Globus pallidus (tissue), 1 donor: ENCODE measurements at regions not wholly inside any gene's neighbourhood (a gene's known extent, or its start where the extent isn't known, plus 50 kb on each side); places are given as distances from the start of the nearest gene placed in this dataset.

ENCODE experiments used
- DNase-seq: peaks from one replicate; pipeline ENCODE4 v3.0.0-alpha.2; 2015; ENCODE audit warnings: low spot score

GRCh38 chr2:67709835-67710234, 312.7 kb downstream of the ETAA1 start:
- DNase-seq, result no peak

- DNase-seq, result no peak
Observed at GRCh38 chr2:67712484-67712883, 315.4 kb downstream of the ETAA1 start.

- no peak for DNase-seq
Observed at GRCh38 chr2:67713376-67713775, 316.2 kb downstream of the ETAA1 start.

GRCh38 chr2:67716895-67717396, 319.8 kb downstream of the ETAA1 start:
- no peak for DNase-seq

GRCh38 chr2:67717692-67718091, 320.6 kb downstream of the ETAA1 start:
- DNase-seq, result no peak

- no peak for DNase-seq
Observed at GRCh38 chr2:67719351-67719750, 322.2 kb downstream of the ETAA1 start.

GRCh38 chr2:67721516-67721915, 324.4 kb downstream of the ETAA1 start:
- DNase-seq, result no peak

GRCh38 chr2:67724261-67724660, 327.1 kb downstream of the ETAA1 start:
- DNase-seq, result no peak

GRCh38 chr2:67725731-67726130, 328.6 kb downstream of the ETAA1 start:
- no peak for DNase-seq

GRCh38 chr2:67726416-67726815, 329.3 kb downstream of the ETAA1 start:
- no peak for DNase-seq

- no peak for DNase-seq
Observed at GRCh38 chr2:67727131-67727530, 330.0 kb downstream of the ETAA1 start.

GRCh38 chr2:67727623-67728022, 330.5 kb downstream of the ETAA1 start:
- no peak for DNase-seq

GRCh38 chr2:67729474-67729873, 332.3 kb downstream of the ETAA1 start:
- DNase-seq, result no peak

- DNase-seq, result peak; percentile 5
Observed at GRCh38 chr2:67733517-67733916, 329.3 kb downstream of the C1D start.

- DNase-seq, result no peak
Observed at GRCh38 chr2:67752199-67752598, 310.6 kb downstream of the C1D start.

GRCh38 chr2:67752969-67753368, 309.8 kb downstream of the C1D start:
- DNase-seq, result no peak

- no peak for DNase-seq
Observed at GRCh38 chr2:67755156-67755882, 307.5 kb downstream of the C1D start.

GRCh38 chr2:67760995-67761394, 301.8 kb downstream of the C1D start:
- DNase-seq, result no peak

- no peak for DNase-seq
Observed at GRCh38 chr2:67771380-67771779, 291.4 kb downstream of the C1D start.

- DNase-seq, result no peak
Observed at GRCh38 chr2:67772216-67773170, 290.3 kb downstream of the C1D start.

- no peak for DNase-seq
Observed at GRCh38 chr2:67773851-67774250, 289.0 kb downstream of the C1D start.

- no peak for DNase-seq
Observed at GRCh38 chr2:67776276-67776675, 286.5 kb downstream of the C1D start.

GRCh38 chr2:67777010-67777409, 285.8 kb downstream of the C1D start:
- DNase-seq, result no peak
